ENCODE measurements at regions not wholly inside any gene's neighbourhood (a gene's known extent, or its start where the extent isn't known, plus 50 kb on each side); places are given as distances from the start of the nearest gene placed in this dataset.
"Not testable (repeated sequence)": the region's sequence is repeated elsewhere in the genome, so short reads cannot be mapped to it uniquely, and the experiment has no call there.

DNA sequence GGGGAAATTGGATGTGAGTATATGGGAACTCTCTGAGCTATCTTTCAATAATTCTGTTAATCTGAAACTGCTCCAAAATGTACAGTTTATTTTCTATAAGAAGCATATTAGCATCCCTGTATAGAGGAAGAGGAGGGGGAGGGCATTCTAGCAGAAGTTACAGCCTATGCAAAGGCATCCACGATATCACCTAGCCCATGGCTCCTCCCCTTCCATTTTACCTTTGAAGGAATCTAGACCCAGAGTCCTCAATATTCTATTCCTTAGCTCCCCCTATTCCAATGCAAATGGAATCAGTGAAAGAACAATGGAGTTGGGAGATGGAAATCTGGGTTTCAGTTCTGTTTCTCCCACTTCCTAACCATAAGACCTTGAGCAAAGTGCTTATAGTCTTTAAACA lies 132.9 kb upstream of the IFNE start:
- DNase-seq (ENCODE audit: low read depth, low spot score): no peak
- CTCF ChIA-PET: interaction anchor here (1.4 kb wide), 1 partner anchor 94 kb away, joined by 3 read pairs; no protein-coding TSS in a partner anchor
- TF ChIP-seq, protein P1, sequence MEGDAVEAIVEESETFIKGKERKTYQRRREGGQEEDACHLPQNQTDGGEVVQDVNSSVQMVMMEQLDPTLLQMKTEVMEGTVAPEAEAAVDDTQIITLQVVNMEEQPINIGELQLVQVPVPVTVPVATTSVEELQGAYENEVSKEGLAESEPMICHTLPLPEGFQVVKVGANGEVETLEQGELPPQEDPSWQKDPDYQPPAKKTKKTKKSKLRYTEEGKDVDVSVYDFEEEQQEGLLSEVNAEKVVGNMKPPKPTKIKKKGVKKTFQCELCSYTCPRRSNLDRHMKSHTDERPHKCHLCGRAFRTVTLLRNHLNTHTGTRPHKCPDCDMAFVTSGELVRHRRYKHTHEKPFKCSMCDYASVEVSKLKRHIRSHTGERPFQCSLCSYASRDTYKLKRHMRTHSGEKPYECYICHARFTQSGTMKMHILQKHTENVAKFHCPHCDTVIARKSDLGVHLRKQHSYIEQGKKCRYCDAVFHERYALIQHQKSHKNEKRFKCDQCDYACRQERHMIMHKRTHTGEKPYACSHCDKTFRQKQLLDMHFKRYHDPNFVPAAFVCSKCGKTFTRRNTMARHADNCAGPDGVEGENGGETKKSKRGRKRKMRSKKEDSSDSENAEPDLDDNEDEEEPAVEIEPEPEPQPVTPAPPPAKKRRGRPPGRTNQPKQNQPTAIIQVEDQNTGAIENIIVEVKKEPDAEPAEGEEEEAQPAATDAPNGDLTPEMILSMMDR (IDR thresholded peaks at IDR 0.05; ENCODE audit: insufficient read depth, low read length, missing control alignments): no peak
- no peak overlapping the region for H3K4me3 ChIP-seq (ENCODE audit: low read depth, low read length)
- POLR2A ChIA-PET: no interaction called here

DNA sequence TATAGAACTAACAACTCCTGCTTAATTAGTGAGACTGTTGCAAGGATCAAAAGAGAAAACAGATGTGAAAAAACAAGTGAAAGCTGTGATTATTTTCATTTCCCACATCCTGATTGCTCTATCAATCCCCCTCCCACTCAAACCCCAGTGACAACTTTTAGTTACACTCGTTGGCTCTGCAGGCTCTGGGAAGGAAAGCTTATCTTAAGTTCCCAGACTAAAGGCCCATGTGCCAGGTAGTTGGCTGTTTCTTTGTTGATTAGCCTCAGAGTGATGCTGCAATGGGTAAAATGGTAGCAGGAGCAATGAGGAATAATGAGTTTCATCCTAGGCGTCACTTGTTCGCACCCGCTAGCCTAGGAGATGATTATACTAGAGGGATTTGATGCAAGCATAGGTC lies 133.3 kb upstream of the IFNE start:
- no peak overlapping the region for H3K4me3 ChIP-seq (ENCODE audit: low read depth, low read length)
- no peak for DNase-seq (ENCODE audit: low read depth, low spot score)
- CTCF ChIA-PET: interaction anchor here (1.4 kb wide), 1 partner anchor 94 kb away, joined by 3 read pairs; no protein-coding TSS in a partner anchor
- TF ChIP-seq, protein P1 (IDR thresholded peaks at IDR 0.05; ENCODE audit: insufficient read depth, low read length, missing control alignments): no peak
- POLR2A ChIA-PET: no interaction called here

DNA sequence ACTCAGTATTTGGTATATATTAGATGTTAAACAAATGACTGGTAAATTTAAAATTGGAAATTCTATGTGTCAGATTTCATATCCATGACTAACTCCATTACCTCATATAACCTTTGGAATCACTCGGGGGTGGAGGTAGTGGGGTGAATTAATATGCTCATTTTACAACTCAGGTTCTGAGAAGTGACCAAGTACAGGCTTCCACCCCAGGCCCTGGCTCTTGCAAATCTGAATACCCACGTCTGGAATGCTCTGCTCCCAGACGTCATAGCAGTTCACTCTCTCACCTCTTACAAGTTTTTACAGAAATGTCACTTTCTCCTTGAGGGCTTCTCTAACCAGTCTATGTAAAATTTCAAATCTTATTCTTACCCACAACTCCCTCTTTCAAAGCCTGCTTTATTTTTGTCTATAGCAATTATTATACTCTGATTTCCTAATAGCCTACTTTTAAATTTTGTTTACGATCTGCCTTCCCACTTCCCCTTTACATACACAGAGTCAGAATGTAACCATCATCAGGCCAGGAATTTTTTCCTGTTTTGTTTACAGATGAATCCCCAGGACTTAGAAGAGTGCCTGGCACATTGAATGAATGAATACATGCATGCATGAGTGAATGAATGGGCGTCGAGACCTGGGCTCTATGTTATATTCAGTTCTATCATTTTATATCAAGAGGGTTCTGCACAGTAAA lies 134.1 kb upstream of the IFNE start:
- DNase-seq (ENCODE audit: low read depth, low spot score): peak; percentile 95
- TF ChIP-seq, protein P1 (IDR thresholded peaks at IDR 0.05; ENCODE audit: insufficient read depth, low read length, missing control alignments): no peak
- no peak overlapping the region for H3K4me3 ChIP-seq (ENCODE audit: low read depth, low read length)
- CTCF ChIA-PET: interaction anchor here (1.4 to 1.5 kb wide), 2 partner anchors 93 to 173 kb away, joined by 3 read pairs; no protein-coding TSS in a partner anchor
- POLR2A ChIA-PET: no interaction called here

DNA sequence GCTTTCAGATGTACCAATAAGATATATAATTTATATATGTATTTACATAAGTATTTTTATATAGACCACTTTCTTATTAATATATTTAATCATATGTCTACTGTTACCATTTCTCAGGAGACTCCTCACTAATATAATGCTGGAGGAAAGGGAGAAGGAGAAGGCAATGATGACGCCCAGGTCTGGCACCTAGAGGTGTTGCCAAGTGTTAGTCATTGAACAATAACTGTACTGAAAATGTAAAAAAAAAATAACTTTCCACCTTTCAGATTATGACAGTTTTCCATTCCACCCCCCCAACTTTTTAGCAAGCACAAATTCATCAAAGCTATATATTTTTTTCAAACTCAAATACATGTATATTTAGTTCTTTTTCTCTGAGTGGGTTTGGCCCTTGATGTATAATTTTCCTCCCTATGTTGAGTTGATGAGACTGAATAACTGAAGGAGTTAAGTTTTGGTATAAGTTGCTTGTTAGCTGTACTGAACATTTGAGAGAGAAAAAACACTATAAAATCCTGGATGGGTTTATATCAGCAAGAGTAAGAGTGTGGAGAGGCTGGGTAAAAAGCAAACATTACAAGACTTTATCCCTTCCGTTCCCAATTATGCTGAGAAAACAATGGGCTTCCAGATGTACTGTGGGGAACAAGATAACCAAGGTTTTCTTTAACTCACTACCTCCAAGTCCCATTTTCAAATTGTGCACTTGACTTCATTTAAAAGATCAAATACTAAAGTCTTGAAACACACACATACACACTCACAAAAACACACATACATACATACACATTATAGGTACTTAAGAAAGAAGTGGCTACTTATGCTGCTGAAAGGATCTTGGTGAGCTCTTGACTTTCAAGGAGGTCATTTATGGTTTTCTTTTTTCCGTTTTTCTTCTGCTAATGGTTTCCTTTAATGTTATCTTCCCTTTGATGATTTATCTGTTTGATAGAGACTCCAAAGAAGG lies 142.8 kb upstream of the IFNE start:
- no peak overlapping the region for H3K4me3 ChIP-seq (ENCODE audit: low read depth, low read length)
- no peak for DNase-seq (ENCODE audit: low read depth, low spot score)
- ChIA-PET CTCF (no interaction called here), POLR2A (interaction anchor here (0.6 kb wide), 1 partner anchor 63 kb away, joined by 3 read pairs; no protein-coding TSS in a partner anchor)
- TF ChIP-seq, protein P1 (IDR thresholded peaks at IDR 0.05; ENCODE audit: insufficient read depth, low read length, missing control alignments): no peak

DNA sequence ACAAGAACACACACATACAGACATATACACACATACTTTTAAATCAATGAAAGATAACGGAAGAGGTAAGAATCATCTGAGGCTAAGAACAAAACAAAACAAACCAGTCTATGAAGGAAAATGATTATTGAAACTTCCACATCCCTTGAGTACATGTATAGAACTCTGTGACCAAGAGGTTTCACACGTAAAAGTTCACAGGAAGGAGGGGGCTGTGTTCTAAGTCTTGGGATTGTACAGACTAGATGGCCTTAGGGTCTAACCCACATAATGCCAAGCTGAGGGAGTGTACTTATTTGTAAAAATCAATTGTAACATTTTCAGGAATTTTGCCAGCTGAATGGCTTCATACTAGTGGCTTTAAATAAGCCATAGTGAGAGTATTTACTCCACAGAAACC lies 144.4 kb upstream of the IFNE start:
- POLR2A ChIA-PET: interaction anchor here (0.7 kb wide), 1 partner anchor 228 kb away, joined by 3 read pairs; no protein-coding TSS in a partner anchor
- TF ChIP-seq, protein P1 (IDR thresholded peaks at IDR 0.05; ENCODE audit: insufficient read depth, low read length, missing control alignments): no peak
- no peak overlapping the region for H3K4me3 ChIP-seq (ENCODE audit: low read depth, low read length)
- no peak for DNase-seq (ENCODE audit: low read depth, low spot score)
- CTCF ChIA-PET: no interaction called here

DNA sequence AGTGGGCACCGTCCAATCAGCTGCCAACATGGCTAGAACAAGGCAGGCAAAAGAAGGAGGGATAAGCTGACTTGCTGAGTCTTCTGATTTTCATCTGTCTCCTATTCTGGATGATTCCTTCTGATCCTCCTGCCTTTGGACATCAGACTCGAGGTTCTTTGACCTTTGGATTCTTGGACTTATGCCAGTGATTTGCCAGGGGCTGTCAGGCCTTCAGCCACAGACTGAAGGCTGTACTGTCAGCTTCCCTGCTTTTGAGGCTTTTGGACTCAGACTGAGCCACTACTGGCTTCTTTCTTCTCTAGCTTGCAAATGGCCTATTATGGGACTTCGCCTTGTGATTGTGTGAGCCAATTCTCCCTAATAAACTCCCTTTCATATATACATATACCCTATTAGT lies 146.8 kb upstream of the IFNE start:
- H3K4me3 ChIP-seq (ENCODE audit: low read depth, low read length); DNase-seq (ENCODE audit: low read depth, low spot score); POLR2A ChIA-PET; CTCF ChIA-PET: not testable (repeated sequence)

All from AG04449 (cell line).